ENCODE measurements at regions not wholly inside any gene's neighbourhood (a gene's known extent, or its start where the extent isn't known, plus 50 kb on each side); places are given as distances from the start of the nearest gene placed in this dataset.

DNA sequence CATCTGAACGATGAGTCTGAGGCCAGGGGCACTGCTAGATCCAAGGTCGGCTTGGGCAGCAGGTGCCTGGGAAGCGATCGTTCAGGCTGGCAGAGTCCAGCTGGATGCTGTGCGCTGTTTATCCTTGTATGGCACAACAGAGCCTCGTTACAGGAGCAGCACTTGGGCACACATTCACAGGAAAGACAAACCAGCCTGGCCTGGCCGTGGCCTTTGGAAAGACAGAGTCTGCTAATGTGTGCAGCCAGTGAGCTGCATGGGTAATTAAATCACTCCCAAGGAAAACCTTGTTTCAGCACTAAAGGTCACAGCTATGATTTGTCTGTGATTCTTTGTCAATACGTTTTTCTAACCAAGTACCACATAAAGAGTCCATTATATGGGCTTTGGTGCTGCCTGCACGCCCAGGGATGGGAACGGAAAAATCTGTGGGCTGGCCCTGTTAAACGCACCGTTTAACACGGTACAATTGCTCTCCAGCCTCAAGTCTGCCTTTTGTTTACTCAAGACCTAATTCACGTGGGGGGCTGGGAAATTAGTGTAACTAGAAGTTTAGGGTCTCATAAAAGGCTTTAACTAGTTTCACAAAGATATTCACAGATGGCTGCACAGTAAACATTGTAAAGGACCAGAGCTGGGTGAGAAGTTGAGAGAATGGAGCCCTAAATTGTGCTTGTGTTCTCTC lies 509.3 kb downstream of the KDM4C start:
- Mint-ChIP-seq H3K9me3 (ENCODE audit: unreplicated experiment) (no peaks in the 10 kb centered on the region), H3K4me1 (ENCODE audit: low read depth, unreplicated experiment) (peaks cover 2% of the 10 kb centered on the region), H3K36me3 (ENCODE audit: unreplicated experiment) (no peaks in the 10 kb centered on the region), H3K4me3 (ENCODE audit: unreplicated experiment) (no peak overlapping the region), H3K27ac (ENCODE audit: unreplicated experiment) (no peak overlapping the region), H3K27me3 (ENCODE audit: unreplicated experiment) (peaks cover 3% of the 10 kb centered on the region)
- DNase-seq: no peak
- TF ChIP-seq, protein P1, sequence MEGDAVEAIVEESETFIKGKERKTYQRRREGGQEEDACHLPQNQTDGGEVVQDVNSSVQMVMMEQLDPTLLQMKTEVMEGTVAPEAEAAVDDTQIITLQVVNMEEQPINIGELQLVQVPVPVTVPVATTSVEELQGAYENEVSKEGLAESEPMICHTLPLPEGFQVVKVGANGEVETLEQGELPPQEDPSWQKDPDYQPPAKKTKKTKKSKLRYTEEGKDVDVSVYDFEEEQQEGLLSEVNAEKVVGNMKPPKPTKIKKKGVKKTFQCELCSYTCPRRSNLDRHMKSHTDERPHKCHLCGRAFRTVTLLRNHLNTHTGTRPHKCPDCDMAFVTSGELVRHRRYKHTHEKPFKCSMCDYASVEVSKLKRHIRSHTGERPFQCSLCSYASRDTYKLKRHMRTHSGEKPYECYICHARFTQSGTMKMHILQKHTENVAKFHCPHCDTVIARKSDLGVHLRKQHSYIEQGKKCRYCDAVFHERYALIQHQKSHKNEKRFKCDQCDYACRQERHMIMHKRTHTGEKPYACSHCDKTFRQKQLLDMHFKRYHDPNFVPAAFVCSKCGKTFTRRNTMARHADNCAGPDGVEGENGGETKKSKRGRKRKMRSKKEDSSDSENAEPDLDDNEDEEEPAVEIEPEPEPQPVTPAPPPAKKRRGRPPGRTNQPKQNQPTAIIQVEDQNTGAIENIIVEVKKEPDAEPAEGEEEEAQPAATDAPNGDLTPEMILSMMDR (IDR thresholded peaks at IDR 0.05; ENCODE audit: partially characterized antibody, unreplicated experiment): no peak

DNA sequence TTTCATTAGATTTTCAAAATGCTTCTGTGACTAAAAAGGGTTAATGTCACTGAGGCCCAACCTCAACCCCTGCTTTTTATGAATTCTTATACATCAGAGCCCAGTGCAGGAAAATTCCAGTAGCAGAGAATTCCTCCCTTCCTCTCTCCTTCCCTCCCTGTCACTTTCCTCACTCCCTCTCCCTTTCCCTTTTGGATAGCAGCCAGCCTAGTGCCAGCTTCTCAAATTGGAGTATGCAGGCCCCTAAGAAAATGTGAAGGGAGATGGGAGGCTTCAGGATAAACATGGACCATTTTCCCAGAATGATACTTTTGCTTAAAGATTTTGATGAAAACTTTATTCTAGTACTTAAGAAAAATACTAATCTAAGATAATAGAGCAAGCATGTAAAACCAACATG lies 507.4 kb downstream of the KDM4C start:
- H3K36me3 Mint-ChIP-seq (ENCODE audit: unreplicated experiment): no peaks in the 10 kb centered on the region
- TF ChIP-seq, protein P1 (IDR thresholded peaks at IDR 0.05; ENCODE audit: partially characterized antibody, unreplicated experiment): no peak
- H3K4me1 Mint-ChIP-seq (ENCODE audit: low read depth, unreplicated experiment): peaks cover 2% of the 10 kb centered on the region
- no peaks in the 10 kb centered on the region for H3K9me3 Mint-ChIP-seq (ENCODE audit: unreplicated experiment)
- H3K27me3 Mint-ChIP-seq (ENCODE audit: unreplicated experiment): no peaks in the 10 kb centered on the region
- DNase-seq: no peak
- no peak overlapping the region for H3K4me3 Mint-ChIP-seq (ENCODE audit: unreplicated experiment)
- H3K27ac Mint-ChIP-seq (ENCODE audit: unreplicated experiment): no peak overlapping the region

DNA sequence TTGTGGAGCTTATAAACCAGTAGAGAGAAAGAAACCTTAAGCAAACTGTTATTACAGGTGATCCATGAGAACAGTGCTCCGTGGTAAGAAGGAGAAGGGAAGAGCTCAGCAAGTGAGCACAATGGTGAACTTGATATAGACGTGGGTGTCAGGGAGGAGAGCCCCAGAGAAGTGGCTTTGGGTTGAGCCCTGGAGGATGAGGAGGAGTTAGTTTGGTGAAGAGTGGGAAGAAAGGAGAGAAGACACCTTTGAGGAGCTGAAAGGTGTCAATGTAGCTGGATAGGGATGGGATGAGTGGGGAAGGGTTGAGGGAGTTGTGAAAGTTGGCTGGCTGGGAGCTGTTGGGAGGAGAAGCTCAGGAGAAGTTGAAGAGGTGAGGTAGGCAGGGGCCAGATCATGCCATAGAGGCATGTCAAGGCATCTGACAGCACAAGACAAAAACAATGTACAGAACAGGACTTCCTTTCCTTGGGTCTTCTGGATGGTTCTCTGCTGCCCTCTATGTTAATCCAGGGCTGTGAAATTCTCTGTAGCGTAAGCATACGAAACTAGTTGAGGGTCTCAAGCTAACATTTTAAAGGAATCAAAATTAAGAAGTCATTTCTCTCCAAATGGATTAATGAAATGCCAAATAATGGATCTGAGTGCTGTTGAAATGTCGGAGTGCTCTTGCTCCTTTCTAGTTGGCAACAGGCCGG lies 501.9 kb downstream of the KDM4C start:
- Mint-ChIP-seq H3K9me3 (ENCODE audit: unreplicated experiment) (no peaks in the 10 kb centered on the region), H3K27ac (ENCODE audit: unreplicated experiment) (no peak overlapping the region), H3K4me3 (ENCODE audit: unreplicated experiment) (no peak overlapping the region), H3K27me3 (ENCODE audit: unreplicated experiment) (no peaks in the 10 kb centered on the region), H3K4me1 (ENCODE audit: low read depth, unreplicated experiment) (no peaks in the 10 kb centered on the region), H3K36me3 (ENCODE audit: unreplicated experiment) (no peaks in the 10 kb centered on the region)
- TF ChIP-seq, protein P1 (IDR thresholded peaks at IDR 0.05; ENCODE audit: partially characterized antibody, unreplicated experiment): no peak
- no peak for DNase-seq

DNA sequence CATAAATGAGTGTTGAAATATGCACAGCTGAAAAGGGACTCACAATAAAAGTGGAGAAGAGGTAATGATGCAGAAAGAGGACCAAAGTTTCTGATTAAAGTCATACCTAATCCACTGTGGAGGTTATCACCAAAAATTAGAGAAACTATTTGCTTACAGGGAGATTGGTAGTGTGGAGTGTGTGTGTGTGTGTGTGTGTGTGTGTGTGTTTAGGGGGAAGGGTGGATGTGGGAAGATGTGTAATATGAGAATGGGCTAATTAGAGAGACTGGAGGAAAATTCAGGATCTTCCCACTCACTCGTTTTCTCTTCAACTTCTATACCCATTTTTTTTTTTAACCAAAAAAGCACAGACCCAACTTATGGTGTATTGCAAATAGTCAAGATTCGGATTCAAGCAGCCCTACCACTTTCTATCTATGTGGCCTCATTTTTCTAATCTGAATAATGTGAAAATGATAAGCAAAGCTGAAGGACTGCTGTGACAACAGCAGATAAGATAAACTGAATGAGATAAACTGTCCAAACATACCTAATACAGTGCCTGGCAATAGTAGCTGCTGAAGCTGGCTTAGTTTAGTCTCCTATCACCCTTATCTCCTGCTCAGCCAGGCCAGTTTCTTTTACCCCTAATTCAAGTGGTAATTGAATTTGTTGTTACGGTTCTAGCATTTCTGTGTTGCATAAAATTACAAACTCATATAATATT lies 501.1 kb downstream of the KDM4C start:
- no peak for DNase-seq
- no peaks in the 10 kb centered on the region for H3K27me3 Mint-ChIP-seq (ENCODE audit: unreplicated experiment)
- no peaks in the 10 kb centered on the region for H3K9me3 Mint-ChIP-seq (ENCODE audit: unreplicated experiment)
- no peaks in the 10 kb centered on the region for H3K36me3 Mint-ChIP-seq (ENCODE audit: unreplicated experiment)
- no peak overlapping the region for H3K27ac Mint-ChIP-seq (ENCODE audit: unreplicated experiment)
- no peaks in the 10 kb centered on the region for H3K4me1 Mint-ChIP-seq (ENCODE audit: low read depth, unreplicated experiment)
- H3K4me3 Mint-ChIP-seq (ENCODE audit: unreplicated experiment): no peak overlapping the region
- TF ChIP-seq, protein P1 (IDR thresholded peaks at IDR 0.05; ENCODE audit: partially characterized antibody, unreplicated experiment): no peak

All from glutamatergic neuron (in vitro differentiated cells).